22Rv1 (cell line): ENCODE measurements at regions not wholly inside any gene's neighbourhood (a gene's known extent, or its start where the extent isn't known, plus 50 kb on each side); places are given as distances from the start of the nearest gene placed in this dataset.
"Not testable (repeated sequence)": the region's sequence is repeated elsewhere in the genome, so short reads cannot be mapped to it uniquely, and the experiment has no call there.

Experiments
- H3K27ac ChIP-seq: fragments of 450-650 bp; 2 replicates; pipeline ENCODE4 v1.5.1; 2017
- CTCF ChIP-seq: fragments of 450-650 bp; IDR thresholded peaks from 2 replicates; pipeline ENCODE4 v1.5.1; 2017; ENCODE audit warnings: mild to moderate bottlenecking
- ZFX ChIP-seq: fragments of 450-650 bp; IDR thresholded peaks from 2 replicates; pipeline ENCODE4 v1.6.1; 2017; ENCODE audit warnings: antibody characterized with exemption, borderline replicate concordance

DNA sequence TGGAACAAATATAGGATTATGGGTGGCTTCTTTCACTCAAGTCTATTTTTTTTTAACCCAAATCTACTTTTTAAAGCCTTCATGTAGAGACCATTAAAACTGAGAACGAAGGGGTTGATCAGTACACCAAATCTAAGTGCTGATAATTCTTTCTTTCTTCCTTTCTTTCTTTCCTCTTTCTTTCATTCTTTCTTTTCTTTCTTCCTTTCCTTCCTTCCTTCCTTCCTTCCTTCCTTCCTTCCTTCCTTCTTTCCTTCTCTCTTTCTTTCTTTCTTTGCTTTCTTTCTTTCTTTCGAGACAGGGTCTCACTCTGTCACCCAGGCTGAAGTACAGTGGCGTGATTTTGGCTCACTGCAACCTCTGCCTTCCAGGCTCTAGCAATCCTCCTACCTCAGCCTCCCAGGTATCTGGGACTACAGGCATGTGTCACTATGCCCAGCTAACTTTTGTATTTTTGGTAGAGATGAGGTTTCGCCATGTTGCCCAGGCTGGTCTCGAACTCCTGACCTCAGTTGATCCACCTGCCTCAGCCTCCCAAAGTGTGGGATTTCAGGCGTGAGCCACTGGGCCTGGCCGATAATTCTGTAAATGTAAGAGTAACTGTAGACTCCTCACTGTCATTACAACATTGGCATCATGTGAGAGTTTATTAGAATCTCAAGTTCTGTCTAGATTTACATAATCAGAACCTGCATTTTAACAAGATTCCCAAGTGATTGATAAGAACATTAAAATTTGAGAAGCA is 236.4 kb downstream of the TFEC start:
- no peak overlapping the region for H3K27ac ChIP-seq
- TF ChIP-seq ZFX (no peak), CTCF (no peak)

DNA sequence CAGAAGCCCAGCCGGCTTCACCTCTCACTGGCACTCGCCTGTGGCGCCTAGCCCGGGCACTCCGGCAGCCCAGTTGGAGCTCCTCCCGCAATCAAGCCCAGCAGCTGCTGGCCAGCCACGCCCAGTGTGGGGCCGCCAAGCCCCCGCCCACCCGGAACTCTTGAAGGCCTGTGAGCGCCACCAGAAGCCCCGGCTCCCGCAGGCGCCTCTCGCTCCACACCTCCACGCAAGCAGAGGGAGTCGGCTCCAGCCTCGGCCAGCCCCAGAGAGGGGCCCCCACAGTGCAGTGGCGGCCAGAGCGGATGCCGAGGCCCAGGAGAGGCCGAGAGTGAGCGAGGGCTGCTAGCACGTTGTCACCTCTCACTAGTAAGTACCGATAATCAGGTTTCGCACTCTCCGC is 240.7 kb downstream of the TFEC start:
- TF ChIP-seq CTCF = no peak
- no peak for TF ChIP-seq ZFX
- no peak overlapping the region for H3K27ac ChIP-seq

- H3K27ac ChIP-seq = not testable (repeated sequence)
Measured at GRCh38 chr7:115789473-115789872, 241.1 kb downstream of the TFEC start.

DNA sequence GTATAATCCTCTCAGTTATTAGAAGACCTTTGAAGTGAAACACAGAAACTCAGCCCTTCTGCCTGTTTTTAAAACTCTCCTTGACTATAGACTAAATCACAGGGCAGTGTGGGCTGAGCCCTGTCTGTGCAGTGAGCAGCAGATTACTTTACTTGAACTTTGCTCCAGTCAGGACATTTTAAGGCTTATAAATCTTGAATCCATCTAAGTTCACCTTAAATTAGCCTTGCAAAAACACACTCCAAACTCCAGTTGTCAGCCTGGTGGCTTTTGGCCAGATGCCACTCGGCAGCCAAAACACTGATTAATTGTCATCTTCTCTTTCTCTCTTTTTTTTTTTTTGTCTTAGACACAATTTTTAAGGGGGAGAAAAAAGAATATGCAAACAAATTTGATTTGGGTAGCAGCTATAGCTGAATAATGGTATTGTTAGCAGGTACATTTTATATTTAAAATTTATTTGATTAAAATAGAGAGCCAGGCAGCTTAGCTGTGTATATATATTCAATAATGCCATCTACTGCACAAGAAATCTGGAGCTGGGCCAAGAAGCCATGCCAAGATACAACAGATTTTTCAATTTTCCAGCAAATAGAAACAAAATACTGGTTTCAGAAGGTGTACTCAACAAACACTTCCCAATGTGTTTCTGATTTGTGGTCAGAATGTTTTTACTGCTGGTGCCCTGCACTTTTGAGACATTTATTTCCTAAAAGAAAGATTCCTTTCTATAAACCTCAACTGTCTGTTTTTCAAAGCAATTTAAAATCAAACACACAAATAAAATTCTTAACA is 247.7 kb downstream of the TFEC start:
- H3K27ac ChIP-seq = no peak overlapping the region
- TF ChIP-seq CTCF (no peak), ZFX (no peak)

- no peak overlapping the region for H3K27ac ChIP-seq
- TF ChIP-seq ZFX = no peak
- no peak for TF ChIP-seq CTCF
Measured at GRCh38 chr7:115779561-115779960, 251.0 kb downstream of the TFEC start.

- TF ChIP-seq ZFX (no peak), CTCF (no peak)
- H3K27ac ChIP-seq = no peak overlapping the region
Measured at GRCh38 chr7:115775981-115776380, 254.6 kb downstream of the TFEC start.

- TF ChIP-seq CTCF = no peak
- TF ChIP-seq ZFX = no peak
Measured at GRCh38 chr7:115763347-115763746, 267.2 kb downstream of the TFEC start.

More at GRCh38 chr7:115763347-115763746, 267.2 kb downstream of the TFEC start:
- no peak overlapping the region for H3K27ac ChIP-seq
